ENCODE measurements at regions not wholly inside any gene's neighbourhood (a gene's known extent, or its start where the extent isn't known, plus 50 kb on each side); places are given as distances from the start of the nearest gene placed in this dataset.

- Mint-ChIP-seq H3K36me3 (peaks cover 3 to 4% (median 4%) of the 10 kb centered on the region in 3 donors), H3K9me3 (peaks cover 2 to 26% (median 13%) of the 10 kb centered on the region in 6 donors), H3K27ac (no peak overlapping the region), H3K27me3 (ENCODE audit: low read depth in 3 of 3) (no peaks in the 10 kb centered on the region), H3K4me1 (peaks cover 5 to 11% of the 10 kb centered on the region in 2 donors), H3K4me3 (no peak overlapping the region)
- DNase-seq = no peak
Measured at GRCh38 chr9:28841775-28842174, 1268.5 kb upstream of the C9orf72 start.

- Mint-ChIP-seq H3K4me3 (no peak overlapping the region), H3K27me3 (ENCODE audit: low read depth in 3 of 3) (no peaks in the 10 kb centered on the region), H3K4me1 (peaks cover 5 to 6% of the 10 kb centered on the region in 2 donors), H3K9me3 (peaks cover 3 to 10% (median 6%) of the 10 kb centered on the region in 6 donors), H3K36me3 (no peaks in the 10 kb centered on the region), H3K27ac (no peak overlapping the region)
- DNase-seq = no peak
Measured at GRCh38 chr9:28847331-28847730, 1274.0 kb upstream of the C9orf72 start.

- H3K36me3 Mint-ChIP-seq = no peaks in the 10 kb centered on the region
- no peak overlapping the region for H3K27ac Mint-ChIP-seq
- no peak overlapping the region for H3K4me3 Mint-ChIP-seq
- H3K27me3 Mint-ChIP-seq (ENCODE audit: low read depth in 3 of 3) = no peaks in the 10 kb centered on the region
- peaks cover 0 to 7% (median 3%) of the 10 kb centered on the region in 6 donors for H3K9me3 Mint-ChIP-seq
- DNase-seq = no peak
- peaks cover 0 to 4% of the 10 kb centered on the region in 2 donors for H3K4me1 Mint-ChIP-seq
Measured at GRCh38 chr9:28848671-28849070, 1275.4 kb upstream of the C9orf72 start.

- no peak for DNase-seq
- peaks cover 0 to 11% (median 4%) of the 10 kb centered on the region in 6 donors for H3K9me3 Mint-ChIP-seq
- H3K36me3 Mint-ChIP-seq = peaks cover 0 to 5% (median 0%) of the 10 kb centered on the region in 3 donors
- H3K27ac Mint-ChIP-seq = no peak overlapping the region
- no peak overlapping the region for H3K4me3 Mint-ChIP-seq
- H3K4me1 Mint-ChIP-seq = peaks cover 0 to 4% of the 10 kb centered on the region in 2 donors
- H3K27me3 Mint-ChIP-seq (ENCODE audit: low read depth in 3 of 3) = peaks cover 0 to 2% (median 0%) of the 10 kb centered on the region in 3 donors
Measured at GRCh38 chr9:28853477-28853876, 1280.2 kb upstream of the C9orf72 start.

GRCh38 chr9:28866951-28867350 is 1293.7 kb upstream of the C9orf72 start:
- Mint-ChIP-seq H3K36me3 (no peaks in the 10 kb centered on the region), H3K9me3 (peaks cover 0 to 10% (median under 1%) of the 10 kb centered on the region in 6 donors), H3K27me3 (ENCODE audit: low read depth in 3 of 3) (no peaks in the 10 kb centered on the region), H3K4me1 (peaks cover 27 to 32% of the 10 kb centered on the region in 2 donors), H3K27ac (peak overlapping the region in 3 of 6 donors; percentile 46 to 70 (median 46)), H3K4me3 (no peak overlapping the region)
- no peak for DNase-seq

GRCh38 chr9:28868228-28868990 is 1295.1 kb upstream of the C9orf72 start:
- Mint-ChIP-seq H3K4me1 (peaks cover 27 to 32% of the 10 kb centered on the region in 2 donors), H3K27me3 (ENCODE audit: low read depth in 3 of 3) (no peaks in the 10 kb centered on the region), H3K9me3 (peaks cover 0 to 11% (median 3%) of the 10 kb centered on the region in 6 donors), H3K36me3 (no peaks in the 10 kb centered on the region), H3K4me3 (no peak overlapping the region), H3K27ac (peak overlapping the region in 2 of 6 donors; percentile 14 to 71)
- no peak for DNase-seq

- H3K27ac Mint-ChIP-seq = no peak overlapping the region
- H3K9me3 Mint-ChIP-seq = peaks cover 0 to 10% (median 3%) of the 10 kb centered on the region in 6 donors
- H3K36me3 Mint-ChIP-seq = no peaks in the 10 kb centered on the region
- DNase-seq = no peak
- H3K4me1 Mint-ChIP-seq = peaks cover 6 to 11% of the 10 kb centered on the region in 2 donors
- no peaks in the 10 kb centered on the region for H3K27me3 Mint-ChIP-seq (ENCODE audit: low read depth in 3 of 3)
- no peak overlapping the region for H3K4me3 Mint-ChIP-seq
Measured at GRCh38 chr9:28882529-28882928, 1309.2 kb upstream of the C9orf72 start.

- no peaks in the 10 kb centered on the region for H3K36me3 Mint-ChIP-seq
Measured at GRCh38 chr9:28883234-28883633, 1310.0 kb upstream of the C9orf72 start.

GRCh38 chr9:28887188-28887884 is 1314.1 kb upstream of the C9orf72 start:
- Mint-ChIP-seq H3K9me3 (peaks cover 0 to 7% (median 3%) of the 10 kb centered on the region in 6 donors), H3K27ac (no peak overlapping the region), H3K36me3 (no peaks in the 10 kb centered on the region), H3K4me3 (no peak overlapping the region), H3K4me1 (peaks cover 6 to 11% of the 10 kb centered on the region in 2 donors), H3K27me3 (ENCODE audit: low read depth in 3 of 3) (no peaks in the 10 kb centered on the region)
- no peak for DNase-seq

More at GRCh38 chr9:28883234-28883633, 1310.0 kb upstream of the C9orf72 start:
- no peak overlapping the region for H3K4me3 Mint-ChIP-seq
- H3K4me1 Mint-ChIP-seq = peaks cover 6 to 11% of the 10 kb centered on the region in 2 donors
- no peaks in the 10 kb centered on the region for H3K27me3 Mint-ChIP-seq (ENCODE audit: low read depth in 3 of 3)
- no peak for DNase-seq
- H3K27ac Mint-ChIP-seq = no peak overlapping the region
- peaks cover 0 to 10% (median 1%) of the 10 kb centered on the region in 6 donors for H3K9me3 Mint-ChIP-seq

GRCh38 chr9:28888806-28889205 is 1315.5 kb upstream of the C9orf72 start:
- H3K9me3 Mint-ChIP-seq = peaks cover 0 to 7% (median 2%) of the 10 kb centered on the region in 6 donors
- H3K4me1 Mint-ChIP-seq = no peaks in the 10 kb centered on the region
- no peaks in the 10 kb centered on the region for H3K36me3 Mint-ChIP-seq
- DNase-seq = no peak
- H3K27me3 Mint-ChIP-seq (ENCODE audit: low read depth in 3 of 3) = no peaks in the 10 kb centered on the region
- no peak overlapping the region for H3K27ac Mint-ChIP-seq
- no peak overlapping the region for H3K4me3 Mint-ChIP-seq

- H3K27ac Mint-ChIP-seq = no peak overlapping the region
- no peak for DNase-seq
Measured at GRCh38 chr9:28892538-28892937, 1319.3 kb upstream of the C9orf72 start.

GRCh38 chr9:28899267-28899666 is 1326.0 kb upstream of the C9orf72 start:
- Mint-ChIP-seq H3K27ac (no peak overlapping the region), H3K36me3 (peaks cover 0 to 5% (median 3%) of the 10 kb centered on the region in 3 donors), H3K27me3 (ENCODE audit: low read depth in 3 of 3) (peaks cover 0 to 3% (median 0%) of the 10 kb centered on the region in 3 donors), H3K4me1 (peaks cover 0 to 2% of the 10 kb centered on the region in 2 donors), H3K9me3 (peaks cover 6 to 24% (median 16%) of the 10 kb centered on the region in 6 donors), H3K4me3 (no peak overlapping the region)
- no peak for DNase-seq

More at GRCh38 chr9:28892538-28892937, 1319.3 kb upstream of the C9orf72 start:
- no peak overlapping the region for H3K4me3 Mint-ChIP-seq
- H3K4me1 Mint-ChIP-seq = no peaks in the 10 kb centered on the region
- no peaks in the 10 kb centered on the region for H3K27me3 Mint-ChIP-seq (ENCODE audit: low read depth in 3 of 3)
- peaks cover 0 to 13% (median 7%) of the 10 kb centered on the region in 6 donors for H3K9me3 Mint-ChIP-seq
- no peaks in the 10 kb centered on the region for H3K36me3 Mint-ChIP-seq

GRCh38 chr9:28899926-28900325 is 1326.6 kb upstream of the C9orf72 start:
- peaks cover 0 to 2% of the 10 kb centered on the region in 2 donors for H3K4me1 Mint-ChIP-seq
- no peak for DNase-seq

GRCh38 chr9:28900406-28900805 is 1327.1 kb upstream of the C9orf72 start:
- H3K4me1 Mint-ChIP-seq = peaks cover 0 to 2% of the 10 kb centered on the region in 2 donors
- H3K4me3 Mint-ChIP-seq = no peak overlapping the region
- peaks cover 0 to 3% (median 0%) of the 10 kb centered on the region in 3 donors for H3K27me3 Mint-ChIP-seq (ENCODE audit: low read depth in 3 of 3)
- H3K27ac Mint-ChIP-seq = no peak overlapping the region
- H3K9me3 Mint-ChIP-seq = peaks cover 6 to 23% (median 14%) of the 10 kb centered on the region in 6 donors
- DNase-seq = no peak
- H3K36me3 Mint-ChIP-seq = peaks cover 0 to 5% (median 3%) of the 10 kb centered on the region in 3 donors

More at GRCh38 chr9:28899926-28900325, 1326.6 kb upstream of the C9orf72 start:
- Mint-ChIP-seq H3K9me3 (peaks cover 6 to 24% (median 16%) of the 10 kb centered on the region in 6 donors), H3K4me3 (no peak overlapping the region), H3K27me3 (ENCODE audit: low read depth in 3 of 3) (peaks cover 0 to 3% (median 0%) of the 10 kb centered on the region in 3 donors), H3K36me3 (peaks cover 0 to 5% (median 3%) of the 10 kb centered on the region in 3 donors), H3K27ac (no peak overlapping the region)
